ENCODE measurements at regions not wholly inside any gene's neighbourhood (a gene's known extent, or its start where the extent isn't known, plus 50 kb on each side); places are given as distances from the start of the nearest gene placed in this dataset.
"Not testable (repeated sequence)": the region's sequence is repeated elsewhere in the genome, so short reads cannot be mapped to it uniquely, and the experiment has no call there.

DNA sequence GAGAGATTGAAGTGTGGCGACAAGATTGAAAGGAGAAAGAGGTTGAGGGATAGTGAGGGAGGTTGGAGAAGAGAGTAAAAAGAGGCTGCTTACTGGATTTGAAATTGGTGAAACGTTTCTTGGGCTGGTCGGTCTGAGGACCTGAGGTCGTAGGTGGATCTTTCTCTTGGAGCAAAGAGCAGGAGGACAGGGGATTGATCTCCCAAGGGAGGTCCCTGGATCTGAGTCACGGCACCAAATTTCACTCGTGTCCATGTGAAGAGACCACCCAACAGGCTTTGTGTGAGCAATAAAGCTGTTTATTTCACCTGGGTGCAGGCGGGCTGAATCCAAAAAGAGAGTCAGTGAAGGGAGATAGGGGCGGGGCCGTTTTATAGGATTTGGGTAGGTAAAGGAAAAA lies 1027.3 kb downstream of the DNAJB9 start:
- H3K27ac ChIP-seq (ENCODE audit: low read depth, low read length); H3K9me3 ChIP-seq (ENCODE audit: control insufficient read depth in 1 of 2, low read length in 2 of 2); H3K4me1 ChIP-seq (ENCODE audit: control insufficient read depth in 1 of 2, insufficient read depth in 2 of 2, low read length in 2 of 2); H3K9ac ChIP-seq (ENCODE audit: low read depth in 1 of 2, low read length in 2 of 2); H3K27me3 ChIP-seq (ENCODE audit: control insufficient read depth in 1 of 2, insufficient read depth in 2 of 2, low read length in 2 of 2); H3K36me3 ChIP-seq (ENCODE audit: control insufficient read depth in 1 of 2, insufficient read depth in 2 of 2, low read length in 2 of 2); H3K4me3 ChIP-seq (ENCODE audit: low read depth in 1 of 2, low read length in 2 of 2): not testable (repeated sequence)

DNA sequence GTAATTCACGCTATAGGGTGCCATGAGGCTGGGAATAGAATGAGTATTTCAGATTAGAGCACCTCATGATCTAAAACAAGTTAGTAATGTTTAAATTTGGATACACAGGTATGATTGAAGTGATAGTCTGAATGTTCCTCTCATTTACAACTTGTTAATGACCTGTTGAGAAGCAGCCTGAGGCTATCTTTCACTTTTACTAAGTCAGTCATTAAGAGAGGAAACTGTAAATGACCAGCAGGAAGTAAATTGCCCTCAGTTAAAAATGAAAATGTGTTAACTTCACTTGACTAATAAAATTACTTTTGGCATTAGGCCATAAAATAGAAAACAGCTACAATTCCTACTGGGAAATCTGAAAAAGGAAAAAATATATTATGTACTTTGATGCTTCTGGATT lies 1042.0 kb downstream of the DNAJB9 start:
- no peaks in the 10 kb centered on the region for H3K27me3 ChIP-seq (ENCODE audit: control insufficient read depth in 1 of 2, insufficient read depth in 2 of 2, low read length in 2 of 2)
- no peaks in the 10 kb centered on the region for H3K9me3 ChIP-seq (ENCODE audit: control insufficient read depth in 1 of 2, low read length in 2 of 2)
- no peaks in the 10 kb centered on the region for H3K4me1 ChIP-seq (ENCODE audit: control insufficient read depth in 1 of 2, insufficient read depth in 2 of 2, low read length in 2 of 2)
- no peak overlapping the region for H3K4me3 ChIP-seq (ENCODE audit: low read depth in 1 of 2, low read length in 2 of 2)
- no peak overlapping the region for H3K9ac ChIP-seq (ENCODE audit: low read depth in 1 of 2, low read length in 2 of 2)
- H3K36me3 ChIP-seq (ENCODE audit: control insufficient read depth in 1 of 2, insufficient read depth in 2 of 2, low read length in 2 of 2) = no peaks in the 10 kb centered on the region
- H3K27ac ChIP-seq (ENCODE audit: low read depth, low read length) = no peak overlapping the region

GRCh38 chr7:109616551-109617069 lies 1046.9 kb downstream of the DNAJB9 start:
- no peak overlapping the region for H3K27ac ChIP-seq (ENCODE audit: low read depth, low read length)
- H3K9ac ChIP-seq (ENCODE audit: low read depth in 1 of 2, low read length in 2 of 2) = no peak overlapping the region
- no peak overlapping the region for H3K4me3 ChIP-seq (ENCODE audit: low read depth in 1 of 2, low read length in 2 of 2)
- H3K27me3 ChIP-seq (ENCODE audit: control insufficient read depth in 1 of 2, insufficient read depth in 2 of 2, low read length in 2 of 2) = no peaks in the 10 kb centered on the region
- H3K9me3 ChIP-seq (ENCODE audit: control insufficient read depth in 1 of 2, low read length in 2 of 2) = no peaks in the 10 kb centered on the region
- no peaks in the 10 kb centered on the region for H3K36me3 ChIP-seq (ENCODE audit: control insufficient read depth in 1 of 2, insufficient read depth in 2 of 2, low read length in 2 of 2)
- no peaks in the 10 kb centered on the region for H3K4me1 ChIP-seq (ENCODE audit: control insufficient read depth in 1 of 2, insufficient read depth in 2 of 2, low read length in 2 of 2)

DNA sequence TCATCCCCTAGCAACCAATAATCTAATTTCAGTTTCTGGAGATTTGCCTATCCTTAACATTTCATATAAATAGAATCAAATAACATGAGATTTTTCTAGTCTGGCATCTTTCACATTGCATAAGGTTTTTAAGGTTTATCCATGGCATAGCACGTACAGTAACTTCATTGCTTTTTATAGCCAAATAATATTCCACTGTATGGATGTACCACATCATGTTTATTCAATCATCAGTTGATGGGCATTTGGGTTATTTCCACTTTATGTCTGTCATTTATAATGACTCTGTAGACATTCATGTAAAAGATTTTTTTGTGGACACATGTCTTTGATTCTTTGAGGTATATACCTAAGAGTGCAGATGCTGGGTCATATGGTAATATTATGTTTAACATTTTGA lies 1052.6 kb downstream of the DNAJB9 start:
- no peaks in the 10 kb centered on the region for H3K9me3 ChIP-seq (ENCODE audit: control insufficient read depth in 1 of 2, low read length in 2 of 2)
- H3K27ac ChIP-seq (ENCODE audit: low read depth, low read length) = no peak overlapping the region
- H3K9ac ChIP-seq (ENCODE audit: low read depth in 1 of 2, low read length in 2 of 2) = no peak overlapping the region
- H3K27me3 ChIP-seq (ENCODE audit: control insufficient read depth in 1 of 2, insufficient read depth in 2 of 2, low read length in 2 of 2) = no peaks in the 10 kb centered on the region
- no peaks in the 10 kb centered on the region for H3K36me3 ChIP-seq (ENCODE audit: control insufficient read depth in 1 of 2, insufficient read depth in 2 of 2, low read length in 2 of 2)
- H3K4me1 ChIP-seq (ENCODE audit: control insufficient read depth in 1 of 2, insufficient read depth in 2 of 2, low read length in 2 of 2) = no peaks in the 10 kb centered on the region
- no peak overlapping the region for H3K4me3 ChIP-seq (ENCODE audit: low read depth in 1 of 2, low read length in 2 of 2)

DNA sequence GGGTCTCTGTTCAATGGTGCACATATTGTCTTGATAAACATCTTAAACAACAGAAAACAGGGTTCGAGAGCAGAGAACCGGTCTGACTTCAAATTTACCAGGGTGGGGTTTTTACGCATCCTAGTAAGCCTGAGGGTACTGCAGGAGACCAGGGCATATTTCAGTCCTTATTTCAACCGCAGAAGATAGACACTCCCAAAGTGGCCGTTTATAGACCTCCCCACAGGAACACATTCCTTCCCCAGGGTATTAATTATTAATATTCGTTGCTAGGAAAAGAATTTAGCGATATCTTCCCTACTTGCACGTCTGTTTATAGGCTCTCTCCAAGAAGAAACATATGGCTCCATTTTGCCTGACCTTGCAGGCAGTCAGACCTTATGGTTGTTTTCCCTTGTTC lies 1063.2 kb downstream of the DNAJB9 start:
- H3K36me3 ChIP-seq (ENCODE audit: control insufficient read depth in 1 of 2, insufficient read depth in 2 of 2, low read length in 2 of 2); H3K9me3 ChIP-seq (ENCODE audit: control insufficient read depth in 1 of 2, low read length in 2 of 2); H3K4me3 ChIP-seq (ENCODE audit: low read depth in 1 of 2, low read length in 2 of 2); H3K27me3 ChIP-seq (ENCODE audit: control insufficient read depth in 1 of 2, insufficient read depth in 2 of 2, low read length in 2 of 2); H3K27ac ChIP-seq (ENCODE audit: low read depth, low read length); H3K9ac ChIP-seq (ENCODE audit: low read depth in 1 of 2, low read length in 2 of 2); H3K4me1 ChIP-seq (ENCODE audit: control insufficient read depth in 1 of 2, insufficient read depth in 2 of 2, low read length in 2 of 2): not testable (repeated sequence)

- Histone ChIP-seq H3K27ac (ENCODE audit: low read depth, low read length) (no peak overlapping the region), H3K4me1 (ENCODE audit: control insufficient read depth in 1 of 2, insufficient read depth in 2 of 2, low read length in 2 of 2) (no peaks in the 10 kb centered on the region), H3K9ac (ENCODE audit: low read depth in 1 of 2, low read length in 2 of 2) (no peak overlapping the region), H3K4me3 (ENCODE audit: low read depth in 1 of 2, low read length in 2 of 2) (no peak overlapping the region), H3K9me3 (ENCODE audit: control insufficient read depth in 1 of 2, low read length in 2 of 2) (peaks cover 0 to 2% of the 10 kb centered on the region in 2 donors), H3K27me3 (ENCODE audit: control insufficient read depth in 1 of 2, insufficient read depth in 2 of 2, low read length in 2 of 2) (no peaks in the 10 kb centered on the region), H3K36me3 (ENCODE audit: control insufficient read depth in 1 of 2, insufficient read depth in 2 of 2, low read length in 2 of 2) (no peaks in the 10 kb centered on the region)
Measured at GRCh38 chr7:109635374-109635773, 1065.7 kb downstream of the DNAJB9 start.

- H3K9ac ChIP-seq (ENCODE audit: low read depth in 1 of 2, low read length in 2 of 2) = no peak overlapping the region
- H3K36me3 ChIP-seq (ENCODE audit: control insufficient read depth in 1 of 2, insufficient read depth in 2 of 2, low read length in 2 of 2) = no peaks in the 10 kb centered on the region
- no peak overlapping the region for H3K4me3 ChIP-seq (ENCODE audit: low read depth in 1 of 2, low read length in 2 of 2)
- H3K27ac ChIP-seq (ENCODE audit: low read depth, low read length) = no peak overlapping the region
- no peaks in the 10 kb centered on the region for H3K27me3 ChIP-seq (ENCODE audit: control insufficient read depth in 1 of 2, insufficient read depth in 2 of 2, low read length in 2 of 2)
- no peaks in the 10 kb centered on the region for H3K9me3 ChIP-seq (ENCODE audit: control insufficient read depth in 1 of 2, low read length in 2 of 2)
- H3K4me1 ChIP-seq (ENCODE audit: control insufficient read depth in 1 of 2, insufficient read depth in 2 of 2, low read length in 2 of 2) = no peaks in the 10 kb centered on the region
Measured at GRCh38 chr7:109637428-109637990, 1067.8 kb downstream of the DNAJB9 start.

DNA sequence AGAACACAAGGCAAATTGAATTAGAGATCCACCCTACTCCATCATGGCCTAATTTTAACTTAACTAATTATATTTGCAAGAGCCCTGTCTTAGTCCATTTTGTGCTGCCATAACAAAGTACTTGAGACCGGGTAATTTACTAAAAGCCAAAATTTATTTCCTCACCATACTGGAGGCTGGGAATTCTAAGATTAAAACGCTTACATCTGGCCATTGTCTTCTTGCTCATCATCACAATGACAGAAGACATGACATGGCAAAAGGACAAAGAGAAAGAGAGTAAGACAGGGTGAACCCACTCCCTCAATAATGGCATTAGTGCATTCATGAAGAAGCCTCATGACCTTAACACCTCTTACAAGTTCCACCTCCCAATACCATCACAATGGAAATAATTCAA lies 1068.6 kb downstream of the DNAJB9 start:
- Histone ChIP-seq H3K4me3 (ENCODE audit: low read depth in 1 of 2, low read length in 2 of 2) (no peak overlapping the region), H3K27ac (ENCODE audit: low read depth, low read length) (no peak overlapping the region), H3K36me3 (ENCODE audit: control insufficient read depth in 1 of 2, insufficient read depth in 2 of 2, low read length in 2 of 2) (no peaks in the 10 kb centered on the region), H3K9me3 (ENCODE audit: control insufficient read depth in 1 of 2, low read length in 2 of 2) (no peaks in the 10 kb centered on the region), H3K9ac (ENCODE audit: low read depth in 1 of 2, low read length in 2 of 2) (no peak overlapping the region), H3K4me1 (ENCODE audit: control insufficient read depth in 1 of 2, insufficient read depth in 2 of 2, low read length in 2 of 2) (no peaks in the 10 kb centered on the region), H3K27me3 (ENCODE audit: control insufficient read depth in 1 of 2, insufficient read depth in 2 of 2, low read length in 2 of 2) (no peaks in the 10 kb centered on the region)

DNA sequence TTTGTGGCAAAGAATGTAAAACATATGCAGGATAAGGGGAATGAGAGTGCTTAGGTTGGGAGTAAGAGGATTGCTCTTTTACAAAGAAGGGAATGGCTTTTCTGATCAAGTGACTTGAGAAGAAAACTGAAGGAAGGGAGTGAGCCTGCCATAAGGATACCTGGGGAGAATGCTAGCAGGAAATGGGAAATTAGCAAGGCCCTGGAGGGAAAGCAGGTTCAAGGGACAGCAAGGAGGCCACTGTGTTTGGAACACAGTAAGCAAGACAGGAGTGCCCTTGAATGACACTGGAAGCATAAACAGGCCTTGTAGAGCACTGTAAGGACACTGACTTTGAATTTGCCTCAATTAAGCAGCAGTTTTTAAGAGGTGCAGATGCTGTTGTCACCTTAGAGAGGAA lies 1069.9 kb downstream of the DNAJB9 start:
- H3K27ac ChIP-seq (ENCODE audit: low read depth, low read length) = no peak overlapping the region
- H3K9me3 ChIP-seq (ENCODE audit: control insufficient read depth in 1 of 2, low read length in 2 of 2) = no peaks in the 10 kb centered on the region
- H3K27me3 ChIP-seq (ENCODE audit: control insufficient read depth in 1 of 2, insufficient read depth in 2 of 2, low read length in 2 of 2) = no peaks in the 10 kb centered on the region
- no peaks in the 10 kb centered on the region for H3K36me3 ChIP-seq (ENCODE audit: control insufficient read depth in 1 of 2, insufficient read depth in 2 of 2, low read length in 2 of 2)
- H3K4me3 ChIP-seq (ENCODE audit: low read depth in 1 of 2, low read length in 2 of 2) = no peak overlapping the region
- no peaks in the 10 kb centered on the region for H3K4me1 ChIP-seq (ENCODE audit: control insufficient read depth in 1 of 2, insufficient read depth in 2 of 2, low read length in 2 of 2)
- H3K9ac ChIP-seq (ENCODE audit: low read depth in 1 of 2, low read length in 2 of 2) = no peak overlapping the region

- no peaks in the 10 kb centered on the region for H3K27me3 ChIP-seq (ENCODE audit: control insufficient read depth in 1 of 2, insufficient read depth in 2 of 2, low read length in 2 of 2)
- H3K9ac ChIP-seq (ENCODE audit: low read depth in 1 of 2, low read length in 2 of 2) = no peak overlapping the region
- no peak overlapping the region for H3K4me3 ChIP-seq (ENCODE audit: low read depth in 1 of 2, low read length in 2 of 2)
- H3K9me3 ChIP-seq (ENCODE audit: control insufficient read depth in 1 of 2, low read length in 2 of 2) = no peaks in the 10 kb centered on the region
- no peaks in the 10 kb centered on the region for H3K4me1 ChIP-seq (ENCODE audit: control insufficient read depth in 1 of 2, insufficient read depth in 2 of 2, low read length in 2 of 2)
- H3K27ac ChIP-seq (ENCODE audit: low read depth, low read length) = no peak overlapping the region
- no peaks in the 10 kb centered on the region for H3K36me3 ChIP-seq (ENCODE audit: control insufficient read depth in 1 of 2, insufficient read depth in 2 of 2, low read length in 2 of 2)
Measured at GRCh38 chr7:109641445-109641844, 1071.8 kb downstream of the DNAJB9 start.

DNA sequence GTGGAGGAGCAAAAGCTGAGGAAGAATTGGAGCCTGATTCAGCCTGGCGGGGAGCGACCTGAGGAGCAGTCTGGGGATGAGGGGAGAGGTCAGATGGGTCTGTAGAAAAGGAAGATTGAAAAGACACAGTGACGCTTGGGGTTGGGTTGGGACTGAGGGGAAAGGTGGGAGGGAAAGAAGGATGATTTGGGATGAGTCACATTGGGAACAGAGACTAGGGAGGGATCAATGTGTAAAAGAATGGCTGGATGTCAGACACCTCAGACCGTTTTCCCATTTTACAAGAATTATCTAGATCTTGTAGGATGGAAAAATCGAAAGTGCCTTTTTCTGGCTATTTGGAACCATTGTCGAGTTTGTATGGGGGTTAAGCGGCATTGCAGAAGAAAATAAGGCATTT lies 1076.5 kb downstream of the DNAJB9 start:
- no peak overlapping the region for H3K27ac ChIP-seq (ENCODE audit: low read depth, low read length)
- no peaks in the 10 kb centered on the region for H3K4me1 ChIP-seq (ENCODE audit: control insufficient read depth in 1 of 2, insufficient read depth in 2 of 2, low read length in 2 of 2)
- H3K9me3 ChIP-seq (ENCODE audit: control insufficient read depth in 1 of 2, low read length in 2 of 2) = no peaks in the 10 kb centered on the region
- no peak overlapping the region for H3K9ac ChIP-seq (ENCODE audit: low read depth in 1 of 2, low read length in 2 of 2)
- no peaks in the 10 kb centered on the region for H3K36me3 ChIP-seq (ENCODE audit: control insufficient read depth in 1 of 2, insufficient read depth in 2 of 2, low read length in 2 of 2)
- no peak overlapping the region for H3K4me3 ChIP-seq (ENCODE audit: low read depth in 1 of 2, low read length in 2 of 2)
- no peaks in the 10 kb centered on the region for H3K27me3 ChIP-seq (ENCODE audit: control insufficient read depth in 1 of 2, insufficient read depth in 2 of 2, low read length in 2 of 2)

All from duodenal mucosa (tissue), 2 donors.